GM12875 (cell line): ENCODE measurements at regions not wholly inside any gene's neighbourhood (a gene's known extent, or its start where the extent isn't known, plus 50 kb on each side); places are given as distances from the start of the nearest gene placed in this dataset.

ENCODE experiments used
- H3K4me3 ChIP-seq: one replicate; pipeline ENCODE4 v1.5.1; 2011; ENCODE audit warnings: low read depth, low read length, control low read depth
- CTCF ChIP-seq: IDR thresholded peaks from 2 replicates; pipeline ENCODE4 v1.5.1; 2011; ENCODE audit warnings: low read depth, mild to moderate bottlenecking, control low read depth, inconsistent platforms, low read length, moderate library complexity, borderline replicate concordance; ENCODE audit not compliant: insufficient read depth

GRCh38 chr13:104098421-104098820, 1032.2 kb upstream of the SLC10A2 start:
- TF ChIP-seq CTCF = no peak
- no peak overlapping the region for H3K4me3 ChIP-seq

GRCh38 chr13:104086759-104087158, 1020.5 kb upstream of the SLC10A2 start:
- no peak for TF ChIP-seq CTCF
- H3K4me3 ChIP-seq = no peak overlapping the region

GRCh38 chr13:104086210-104086609, 1020.0 kb upstream of the SLC10A2 start:
- no peak overlapping the region for H3K4me3 ChIP-seq
- TF ChIP-seq CTCF = no peak

- no peak overlapping the region for H3K4me3 ChIP-seq
- no peak for TF ChIP-seq CTCF
These were observed 1019.4 kb upstream of the SLC10A2 start for GRCh38 chr13:104085611-104086010.

- H3K4me3 ChIP-seq = no peak overlapping the region
- TF ChIP-seq CTCF = no peak
These were observed 1008.1 kb upstream of the SLC10A2 start for GRCh38 chr13:104074326-104074725.

- no peak overlapping the region for H3K4me3 ChIP-seq
- no peak for TF ChIP-seq CTCF
These were observed 1005.6 kb upstream of the SLC10A2 start for GRCh38 chr13:104071806-104072205.

GRCh38 chr13:104065328-104065727, 999.1 kb upstream of the SLC10A2 start:
- no peak overlapping the region for H3K4me3 ChIP-seq
- TF ChIP-seq CTCF = no peak
